Upper lobe of left lung (tissue), 6 donors: ENCODE measurements at regions not wholly inside any gene's neighbourhood (a gene's known extent, or its start where the extent isn't known, plus 50 kb on each side); places are given as distances from the start of the nearest gene placed in this dataset.

Experiments
- ATAC-seq, 2 donors: fragments of 200-7000 bp; cut with Tn5 transposase; one replicate each; pipeline ENCODE4 v1.9.1; 2022; ENCODE audit warnings: mild to moderate bottlenecking in 2 of 2, moderate library complexity in 2 of 2; ENCODE audit not compliant: low FRiP score in 2 of 2
- DNase-seq, 2 donors: peaks; one replicate each; pipeline ENCODE4 v3.0.0-alpha.2; 2019 to 2020
- H3K27ac ChIP-seq, 4 donors: fragments of 200-600 bp; sonication (generic); one replicate each; pipeline ENCODE4 v1.5.1; 2016 to 2019
- H3K27me3 ChIP-seq, 4 donors: fragments of 200-600 bp; sonication (generic); one replicate each; pipeline ENCODE4 v1.5.1; 2017 to 2019
- H3K36me3 ChIP-seq, 4 donors: fragments of 200-600 bp; sonication (generic); one replicate each; pipeline ENCODE4 v1.5.1; 2016 to 2019
- H3K4me1 ChIP-seq, 4 donors: fragments of 200-600 bp; sonication (generic); one replicate each; pipeline ENCODE4 v1.5.1; 2018 to 2019
- H3K4me3 ChIP-seq, 4 donors: fragments of 200-600 bp; sonication (generic); one replicate each; pipeline ENCODE4 v1.5.1; 2017 to 2019; ENCODE audit warnings: mild to moderate bottlenecking in 2 of 4, moderate library complexity in 1 of 4
- H3K9me3 ChIP-seq, 4 donors: fragments of 200-600 bp; sonication (generic); one replicate each; pipeline ENCODE4 v1.5.1; 2018 to 2019
- EP300 ChIP-seq, 4 donors: sonication (generic); formaldehyde crosslinking; IDR thresholded peaks; one replicate each; pipeline ENCODE4 v1.5.1; 2017; ENCODE audit warnings: antibody characterized with exemption in 4 of 4, control low read depth in 2 of 4
- POLR2A ChIP-seq, 4 donors: fragments of 450-650 bp; IDR thresholded peaks; one replicate each; pipeline ENCODE4 v1.5.1; 2016 to 2017; ENCODE audit warnings: antibody characterized with exemption in 4 of 4, mild to moderate bottlenecking in 2 of 4
- POLR2AphosphoS5 ChIP-seq, 2 donors: sonication (generic); formaldehyde crosslinking; IDR thresholded peaks; one replicate each; pipeline ENCODE4 v1.5.1; 2017; ENCODE audit warnings: antibody characterized with exemption in 2 of 2
- WGBS, 2 donors: methylation state at CpG; one replicate each; pipeline ENCODE4 v1.1.5; 2017 to 2018; 5-methylcytosine and 5-hydroxymethylcytosine counted together
- TF ChIP-seq, protein P1 (sequence below), 6 experiments: fragments of 450-650 bp in 4 of 6; fragments of 200-600 bp in 2 of 6; sonication (generic) in 2 of 6; IDR thresholded peaks; one replicate each; pipeline ENCODE4 v1.5.1; 2016 to 2019; ENCODE audit warnings: antibody characterized with exemption in 6 of 6
- donor health status: DM: no; HTN: no; CAD: no; lungs with moderate emphysema.
- donor health status: DM: no; HTN: yes; CAD: no; lungs with severe emphysema.

DNA sequence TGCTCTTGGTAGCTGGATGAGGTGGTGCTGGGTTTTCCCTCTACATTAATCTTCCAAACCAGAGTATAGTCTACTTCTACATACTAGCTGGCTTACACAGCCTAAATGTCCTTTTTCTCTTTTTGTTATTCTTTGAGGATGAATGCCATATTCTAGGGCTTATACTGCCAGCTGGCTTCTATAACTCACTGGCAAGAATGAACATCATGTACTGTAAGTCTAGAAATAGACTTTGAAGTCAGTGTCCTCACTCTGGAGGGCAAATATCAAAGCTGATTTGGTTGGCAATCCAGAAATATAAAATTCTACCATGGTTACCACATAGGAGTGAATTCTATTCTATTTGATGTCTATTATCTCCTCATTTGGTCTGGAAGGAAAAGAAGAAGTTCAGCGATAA is 251.7 kb upstream of the TYRP1 start:
- no peaks in the 10 kb centered on the region for H3K27me3 ChIP-seq
- H3K9me3 ChIP-seq = no peaks in the 10 kb centered on the region
- H3K27ac ChIP-seq = no peak overlapping the region
- H3K4me3 ChIP-seq = no peak overlapping the region
- WGBS, 2 donors = 95% methylated on average over 1 of the region's 1 CpG
- DNase-seq (no peak), ATAC-seq (no peak)
- no peak for TF ChIP-seq EP300 (IDR thresholded peaks at IDR 0.05)
- TF ChIP-seq, protein P1, sequence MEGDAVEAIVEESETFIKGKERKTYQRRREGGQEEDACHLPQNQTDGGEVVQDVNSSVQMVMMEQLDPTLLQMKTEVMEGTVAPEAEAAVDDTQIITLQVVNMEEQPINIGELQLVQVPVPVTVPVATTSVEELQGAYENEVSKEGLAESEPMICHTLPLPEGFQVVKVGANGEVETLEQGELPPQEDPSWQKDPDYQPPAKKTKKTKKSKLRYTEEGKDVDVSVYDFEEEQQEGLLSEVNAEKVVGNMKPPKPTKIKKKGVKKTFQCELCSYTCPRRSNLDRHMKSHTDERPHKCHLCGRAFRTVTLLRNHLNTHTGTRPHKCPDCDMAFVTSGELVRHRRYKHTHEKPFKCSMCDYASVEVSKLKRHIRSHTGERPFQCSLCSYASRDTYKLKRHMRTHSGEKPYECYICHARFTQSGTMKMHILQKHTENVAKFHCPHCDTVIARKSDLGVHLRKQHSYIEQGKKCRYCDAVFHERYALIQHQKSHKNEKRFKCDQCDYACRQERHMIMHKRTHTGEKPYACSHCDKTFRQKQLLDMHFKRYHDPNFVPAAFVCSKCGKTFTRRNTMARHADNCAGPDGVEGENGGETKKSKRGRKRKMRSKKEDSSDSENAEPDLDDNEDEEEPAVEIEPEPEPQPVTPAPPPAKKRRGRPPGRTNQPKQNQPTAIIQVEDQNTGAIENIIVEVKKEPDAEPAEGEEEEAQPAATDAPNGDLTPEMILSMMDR (IDR thresholded peaks at IDR 0.05) = no peak
- no peak for TF ChIP-seq POLR2A (IDR thresholded peaks at IDR 0.05)
- no peak for TF ChIP-seq POLR2AphosphoS5 (IDR thresholded peaks at IDR 0.05)
- H3K36me3 ChIP-seq = no peaks in the 10 kb centered on the region
- no peaks in the 10 kb centered on the region for H3K4me1 ChIP-seq

DNA sequence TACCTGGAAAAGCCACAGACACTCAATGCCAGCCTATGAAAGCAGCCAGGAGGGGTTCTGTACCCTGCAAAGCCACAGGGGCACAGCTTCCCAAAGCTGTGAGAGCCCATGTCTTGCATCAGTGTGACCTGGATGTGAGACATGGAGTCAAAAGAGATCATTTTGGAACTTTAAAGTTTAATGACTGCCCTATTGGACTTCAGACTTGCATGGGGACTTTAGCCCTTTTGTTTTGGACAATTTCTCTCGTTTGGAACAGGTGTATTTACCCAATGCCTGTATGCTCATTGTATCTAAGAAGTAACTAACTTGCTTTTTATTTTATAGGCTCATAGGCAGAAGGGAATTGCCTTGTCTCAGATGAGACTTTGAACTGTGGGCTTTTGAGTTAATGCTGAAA is 244.9 kb upstream of the TYRP1 start:
- H3K4me3 ChIP-seq = no peak overlapping the region
- H3K27me3 ChIP-seq = no peaks in the 10 kb centered on the region
- H3K36me3 ChIP-seq = no peaks in the 10 kb centered on the region
- H3K27ac ChIP-seq = no peak overlapping the region
- no peaks in the 10 kb centered on the region for H3K4me1 ChIP-seq
- TF ChIP-seq EP300 (IDR thresholded peaks at IDR 0.05) (no peak), POLR2AphosphoS5 (IDR thresholded peaks at IDR 0.05) (no peak), POLR2A (IDR thresholded peaks at IDR 0.05) (no peak)
- TF ChIP-seq, protein P1 (IDR thresholded peaks at IDR 0.05) = no peak
- WGBS, 2 donors = 65 to 75% methylated on average over 1 of the region's 1 CpG
- DNase-seq (no peak), ATAC-seq (no peak)
- no peaks in the 10 kb centered on the region for H3K9me3 ChIP-seq

DNA sequence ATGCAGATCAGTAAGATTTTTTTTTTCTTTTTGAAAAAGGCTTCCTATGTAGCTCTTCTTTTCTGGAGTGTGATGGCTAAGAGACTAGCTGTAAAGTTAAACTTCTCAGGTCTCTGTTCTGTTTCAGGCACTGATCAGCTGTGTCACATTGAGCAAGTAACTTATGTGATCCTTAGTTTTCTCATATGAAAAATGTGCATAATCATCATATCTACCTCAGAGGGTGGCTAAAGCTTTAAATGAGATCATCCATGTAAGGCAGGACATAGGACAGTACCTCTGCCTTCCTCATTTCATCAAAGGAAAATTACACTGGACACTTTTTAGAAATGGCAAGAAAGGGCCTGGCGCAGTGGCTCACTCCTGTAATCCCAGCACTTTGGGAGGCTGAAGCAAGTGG is 235.9 kb upstream of the TYRP1 start:
- Histone ChIP-seq H3K4me1 (no peaks in the 10 kb centered on the region), H3K27me3 (no peaks in the 10 kb centered on the region), H3K36me3 (no peaks in the 10 kb centered on the region), H3K27ac (no peak overlapping the region), H3K9me3 (no peaks in the 10 kb centered on the region), H3K4me3 (no peak overlapping the region)
- no peak for DNase-seq
- no peak for TF ChIP-seq EP300 (IDR thresholded peaks at IDR 0.05)
- TF ChIP-seq POLR2A (IDR thresholded peaks at IDR 0.05) = no peak
- TF ChIP-seq, protein P1 (IDR thresholded peaks at IDR 0.05) = no peak
- no peak for TF ChIP-seq POLR2AphosphoS5 (IDR thresholded peaks at IDR 0.05)
- ATAC-seq = no peak
- WGBS, 2 donors = 94 to 95% methylated on average over 1 of the region's 1 CpG

DNA sequence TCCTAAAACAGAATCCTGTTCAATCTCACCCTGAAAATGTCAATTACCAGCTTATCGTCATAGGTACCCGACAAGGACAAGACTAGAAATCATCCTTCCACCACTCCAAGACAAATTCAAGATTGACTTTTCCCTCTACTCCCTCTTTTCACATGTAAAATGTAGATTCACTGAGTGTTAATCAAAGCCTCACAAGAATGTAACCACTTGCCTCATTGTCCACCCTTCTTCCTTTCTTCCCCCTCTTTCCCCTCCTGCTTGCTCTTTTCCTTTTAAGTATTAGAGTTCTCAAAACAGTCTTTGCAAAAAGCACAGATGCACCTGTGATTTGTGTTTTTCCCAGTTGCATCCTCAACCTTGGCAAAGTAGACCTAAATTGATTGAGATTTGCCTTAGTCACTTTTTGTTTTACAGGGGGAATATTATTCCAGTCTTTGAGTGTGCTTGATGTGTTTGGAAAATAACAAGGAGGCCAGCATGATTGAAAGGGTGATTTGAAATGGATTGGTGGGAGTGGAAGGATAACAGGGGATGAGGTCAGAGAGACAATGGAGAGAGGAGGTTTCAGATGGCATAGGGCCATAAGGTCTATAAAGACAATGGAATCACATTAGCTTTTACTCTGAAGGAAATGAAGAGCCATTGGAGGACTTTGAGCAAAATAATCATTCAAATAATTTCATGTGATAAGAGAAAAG is 231.3 kb upstream of the TYRP1 start:
- Histone ChIP-seq H3K36me3 (no peaks in the 10 kb centered on the region), H3K4me1 (peaks cover 0 to 4% (median 0%) of the 10 kb centered on the region in 4 donors), H3K9me3 (no peaks in the 10 kb centered on the region), H3K27me3 (no peaks in the 10 kb centered on the region), H3K4me3 (no peak overlapping the region), H3K27ac (no peak overlapping the region)
- WGBS, 2 donors = 92 to 93% methylated on average over 2 of the region's 2 CpGs
- no peak for ATAC-seq
- no peak for TF ChIP-seq POLR2A (IDR thresholded peaks at IDR 0.05)
- TF ChIP-seq, protein P1 (IDR thresholded peaks at IDR 0.05) = no peak
- TF ChIP-seq POLR2AphosphoS5 (IDR thresholded peaks at IDR 0.05) = no peak
- TF ChIP-seq EP300 (IDR thresholded peaks at IDR 0.05) = no peak
- no peak for DNase-seq

DNA sequence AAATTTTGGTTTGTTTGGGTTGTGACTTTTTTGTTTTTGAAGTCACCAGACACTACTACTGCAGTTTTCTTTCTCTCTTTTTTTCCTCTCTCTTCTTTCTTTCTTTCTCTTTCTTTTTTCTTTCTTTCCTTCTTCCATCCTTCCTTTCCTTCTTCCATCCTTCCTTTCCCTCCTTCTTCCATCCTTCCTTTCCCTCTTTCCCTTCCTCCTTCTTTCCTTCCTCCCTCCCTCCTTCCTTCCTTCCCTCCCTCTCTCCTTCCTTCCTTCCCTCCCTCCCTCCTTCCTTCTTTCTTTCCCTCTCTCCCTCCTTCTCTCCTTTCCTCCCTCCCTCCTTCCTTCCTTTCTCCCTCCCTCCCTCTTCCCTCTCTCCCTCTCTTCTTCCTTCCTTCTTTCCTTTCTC is 230.3 kb upstream of the TYRP1 start:
- Histone ChIP-seq H3K4me1 (peaks cover 0 to 4% (median 0%) of the 10 kb centered on the region in 4 donors), H3K4me3 (no peak overlapping the region), H3K27ac (no peak overlapping the region), H3K27me3 (no peaks in the 10 kb centered on the region), H3K36me3 (no peaks in the 10 kb centered on the region), H3K9me3 (no peaks in the 10 kb centered on the region)
- no peak for TF ChIP-seq EP300 (IDR thresholded peaks at IDR 0.05)
- TF ChIP-seq, protein P1 (IDR thresholded peaks at IDR 0.05) = no peak
- no peak for TF ChIP-seq POLR2AphosphoS5 (IDR thresholded peaks at IDR 0.05)
- TF ChIP-seq POLR2A (IDR thresholded peaks at IDR 0.05) = no peak
- no peak for ATAC-seq
- DNase-seq = no peak
